NCI-H460 (cell line): ENCODE measurements at regions not wholly inside any gene's neighbourhood (a gene's known extent, or its start where the extent isn't known, plus 50 kb on each side); places are given as distances from the start of the nearest gene placed in this dataset.
"Not testable (repeated sequence)": the region's sequence is repeated elsewhere in the genome, so short reads cannot be mapped to it uniquely, and the experiment has no call there.

Experiments
- DNase-seq: peaks from one replicate; pipeline ENCODE4 v3.0.0-alpha.2; 2016; ENCODE audit warnings: low read depth; ENCODE audit errors: extremely low read depth

- DNase-seq = no peak
Observed at GRCh38 chr12:9342614-9343353, 134.6 kb upstream of the PZP start.

DNA sequence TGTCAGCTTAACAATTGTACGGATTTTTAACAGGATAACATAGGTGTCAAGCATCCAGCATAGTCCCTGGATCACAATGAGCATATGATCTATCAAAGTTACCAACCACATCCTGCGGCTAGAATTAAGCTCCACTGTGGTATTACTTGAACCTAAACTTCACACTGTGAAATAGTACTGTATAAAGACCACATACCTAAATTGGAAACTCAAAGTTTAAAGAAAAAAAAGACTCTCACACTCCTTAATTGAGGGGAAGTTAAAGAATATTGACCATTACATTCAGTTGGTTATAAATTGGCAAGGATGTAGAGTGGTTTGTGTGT, 133.0 kb upstream of the PZP start:
- no peak for DNase-seq

GRCh38 chr12:9340422-9341259, 132.4 kb upstream of the PZP start:
- no peak for DNase-seq

- DNase-seq = no peak
Observed at GRCh38 chr12:9337656-9338055, 129.5 kb upstream of the PZP start.

DNA sequence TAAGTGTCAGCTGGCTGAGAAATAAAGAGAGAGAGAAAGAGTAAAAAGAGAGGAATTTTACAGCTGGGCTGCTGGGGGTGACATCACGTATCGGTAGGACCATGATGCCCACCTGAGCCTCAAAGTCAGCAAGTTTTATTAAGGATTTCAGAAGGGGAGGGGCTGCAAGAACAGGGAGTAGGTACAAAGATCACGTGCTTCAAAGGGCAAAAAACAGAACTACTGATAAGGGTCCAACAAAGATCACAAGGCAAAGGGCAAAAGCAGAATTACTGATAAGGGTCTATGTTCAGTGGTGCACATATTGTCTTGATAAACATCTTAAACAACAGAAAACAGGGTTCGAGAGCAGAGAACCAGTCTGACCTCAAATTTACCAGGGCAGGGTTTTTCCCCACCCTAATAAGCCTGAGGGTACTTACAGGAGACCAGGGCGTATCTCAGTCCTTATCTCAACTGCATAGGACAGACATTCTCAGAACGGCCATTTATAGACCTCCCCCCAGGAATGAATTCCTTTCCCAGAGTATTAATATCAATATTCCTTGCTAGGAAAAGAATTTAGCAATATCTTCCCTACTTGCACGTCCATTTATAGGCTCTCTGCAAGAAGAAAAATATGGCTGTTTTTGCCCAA, 128.3 kb upstream of the PZP start:
- not testable (repeated sequence) for DNase-seq

DNA sequence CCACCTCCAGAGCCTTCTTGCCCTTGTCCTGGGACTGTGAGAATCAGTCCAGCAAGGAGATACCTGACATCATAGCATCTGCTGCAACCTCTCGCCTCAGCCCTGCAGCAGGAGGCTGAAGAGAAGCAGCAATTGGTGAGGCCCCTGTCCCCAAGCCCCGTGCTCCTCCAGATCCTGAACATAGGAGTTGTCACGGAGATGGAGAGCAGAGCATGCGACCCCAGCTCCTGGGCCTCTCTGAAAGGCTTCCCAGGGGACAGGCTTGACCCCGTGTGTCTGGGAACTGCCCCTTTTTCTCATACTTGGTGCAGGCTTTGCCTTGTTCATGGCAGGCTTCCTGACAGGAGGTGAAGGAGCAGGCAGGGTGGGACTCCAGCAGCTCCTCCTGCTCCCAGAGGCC, 127.7 kb upstream of the PZP start:
- DNase-seq = no peak

DNA sequence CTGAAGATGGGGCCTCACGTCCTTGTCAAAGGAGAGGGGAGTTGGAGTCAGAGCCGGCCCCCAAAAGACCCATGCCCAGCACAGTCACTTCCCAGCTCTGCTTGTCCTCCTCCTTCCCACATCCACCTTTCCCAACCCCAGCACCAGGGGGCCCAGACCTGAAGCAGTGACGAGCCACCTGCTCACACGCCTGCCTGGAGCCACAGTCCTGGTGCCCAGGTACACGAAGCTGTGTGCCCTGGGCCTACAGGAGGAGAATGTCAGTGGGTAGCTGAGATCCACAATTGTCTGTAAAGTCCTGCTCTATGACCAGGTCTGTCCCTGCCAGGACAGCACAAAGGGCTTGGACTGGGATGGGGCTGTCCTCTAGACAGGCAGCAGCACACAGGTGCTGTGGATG, 126.8 kb upstream of the PZP start:
- DNase-seq = no peak

GRCh38 chr12:9334041-9334692, 126.0 kb upstream of the PZP start:
- DNase-seq = no peak

GRCh38 chr12:9333161-9333560, 125.0 kb upstream of the PZP start:
- DNase-seq = no peak

- no peak for DNase-seq
Observed at GRCh38 chr12:9332564-9332963, 124.4 kb upstream of the PZP start.

DNA sequence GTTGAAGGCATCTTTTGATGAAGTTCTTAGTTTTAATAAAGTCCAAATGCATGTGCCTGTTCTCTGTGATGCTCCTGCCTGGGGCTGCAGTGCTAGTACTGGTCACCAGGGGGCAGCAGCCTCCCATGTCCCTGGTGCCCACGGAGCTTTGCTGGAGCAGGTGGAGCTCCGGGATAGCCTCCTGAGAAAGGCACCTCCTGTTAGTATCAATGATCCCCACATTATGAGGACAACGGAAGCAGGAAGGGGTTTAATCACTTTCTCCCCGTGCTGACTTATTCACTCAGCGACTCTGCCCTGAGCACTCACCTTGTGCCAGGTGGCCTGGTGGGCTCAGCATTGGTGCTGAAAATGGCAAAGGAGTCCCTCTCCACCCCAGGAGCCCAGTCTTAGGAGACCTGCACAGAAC, 123.0 kb upstream of the PZP start:
- DNase-seq = peak; percentile 17

GRCh38 chr12:9329019-9329418, 120.8 kb upstream of the PZP start:
- DNase-seq = no peak

- no peak for DNase-seq
Observed at GRCh38 chr12:9328065-9328464, 119.9 kb upstream of the PZP start.

DNA sequence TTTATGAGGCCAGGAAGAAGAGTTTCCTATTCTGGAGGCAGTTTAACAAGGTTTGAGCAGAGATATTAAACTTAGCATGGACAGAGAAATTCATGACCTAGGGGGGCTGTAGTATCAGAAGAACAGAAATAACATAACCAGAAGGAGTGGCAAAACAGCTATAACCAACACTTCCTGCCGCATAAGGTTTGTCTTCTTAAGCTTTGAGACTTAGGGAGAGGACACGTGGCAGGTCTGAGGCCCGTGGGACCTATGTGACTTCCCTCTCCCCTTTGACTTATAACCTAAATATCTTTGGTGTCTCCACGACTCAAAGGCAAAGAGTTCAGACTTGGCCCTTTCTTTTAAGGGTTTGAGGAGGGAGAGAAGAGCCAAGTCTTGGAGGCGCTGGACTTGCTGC, 119.1 kb upstream of the PZP start:
- DNase-seq = no peak

DNA sequence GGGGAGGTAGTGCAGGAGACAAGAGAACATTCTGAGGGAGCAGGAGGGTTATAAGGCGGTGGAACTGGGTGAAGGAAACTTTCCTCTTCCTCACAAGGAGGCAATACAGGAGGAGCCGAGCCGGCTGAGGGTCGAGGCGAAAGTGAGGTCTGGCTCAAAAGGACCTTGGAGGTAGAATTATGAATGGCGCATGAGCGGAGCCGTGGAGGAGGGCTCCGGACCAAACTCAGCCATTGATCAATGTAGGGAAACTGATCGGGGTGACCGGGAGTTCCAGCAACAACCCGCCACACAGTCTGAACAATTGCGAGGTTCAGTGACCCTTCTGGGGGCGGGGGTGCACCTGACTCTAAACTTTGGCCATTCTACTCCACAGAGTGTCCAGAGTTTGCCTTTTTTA, 118.7 kb upstream of the PZP start:
- not testable (repeated sequence) for DNase-seq

- no peak for DNase-seq
Observed at GRCh38 chr12:9326085-9326484, 117.9 kb upstream of the PZP start.

DNA sequence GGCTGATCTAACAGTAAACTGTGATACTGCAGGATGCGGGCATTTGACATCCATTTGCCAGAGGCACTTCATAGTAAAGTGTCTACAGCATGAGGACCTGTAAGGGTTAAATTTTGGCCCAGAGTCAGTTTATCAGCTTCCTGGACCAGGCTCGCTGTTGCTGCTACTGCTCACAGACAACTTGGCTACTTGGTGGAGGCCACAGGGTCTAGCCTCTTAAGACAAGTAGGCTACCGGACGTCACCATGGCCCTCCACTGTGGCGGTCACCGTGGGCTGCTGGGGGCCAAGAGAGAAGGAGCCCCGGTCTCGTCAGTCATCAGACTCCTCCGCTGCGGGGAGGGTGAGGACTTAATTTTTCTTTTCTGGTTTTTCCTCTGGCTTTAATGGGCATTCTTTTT, 117.3 kb upstream of the PZP start:
- DNase-seq = no peak

DNA sequence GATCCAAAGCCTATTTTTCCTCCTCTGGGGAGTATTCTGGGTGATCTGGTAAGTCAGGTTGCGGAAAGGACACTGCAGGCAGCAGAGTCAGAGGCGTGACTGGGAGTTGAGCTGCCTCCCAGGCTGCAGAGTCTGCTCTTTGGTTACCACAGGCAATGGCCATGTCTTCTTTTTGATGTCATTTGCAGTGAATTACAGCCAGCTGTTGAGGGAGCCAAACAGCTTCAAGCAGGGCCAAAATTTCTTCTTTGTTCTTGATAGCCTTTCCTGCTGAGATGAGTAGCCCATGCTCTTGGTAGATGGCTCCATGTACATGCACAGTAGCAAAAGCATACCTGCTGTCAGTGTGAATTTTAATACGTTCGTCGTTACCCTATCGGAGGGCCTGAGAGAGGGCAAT, 116.6 kb upstream of the PZP start:
- DNase-seq = no peak

DNA sequence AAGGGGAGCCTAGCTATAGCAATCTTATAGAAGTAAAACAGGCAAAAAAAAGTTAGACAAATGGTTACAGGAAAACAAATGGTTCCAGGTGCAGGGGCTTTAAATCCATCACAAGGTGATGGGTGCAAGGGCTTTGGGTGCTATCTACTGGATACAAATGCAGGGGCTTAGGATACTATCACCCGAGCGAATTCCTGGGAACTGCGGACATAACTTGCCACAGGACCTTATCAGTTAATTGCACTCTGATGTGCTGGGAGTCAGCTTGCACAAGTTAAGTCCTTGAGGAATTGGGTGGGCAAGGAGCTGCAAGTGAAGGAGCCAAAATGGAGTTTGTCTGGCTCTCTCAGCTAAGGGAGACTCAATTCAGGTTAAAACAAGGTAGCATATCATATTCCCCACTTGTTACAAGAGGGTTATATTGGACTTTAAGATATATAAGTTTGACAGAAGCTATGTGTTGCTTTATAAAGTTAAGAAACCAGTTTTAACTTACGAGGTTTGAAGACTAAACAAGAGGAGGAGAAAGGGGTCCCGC, 115.0 kb upstream of the PZP start:
- DNase-seq = no peak

- no peak for DNase-seq
Observed at GRCh38 chr12:9319842-9320173, 111.6 kb upstream of the PZP start.
